KOPT-K1 (cell line): ENCODE measurements at regions not wholly inside any gene's neighbourhood (a gene's known extent, or its start where the extent isn't known, plus 50 kb on each side); places are given as distances from the start of the nearest gene placed in this dataset.

ENCODE experiments used
- H3K27ac ChIP-seq: fragments of 200-600 bp; sonication (generic); 2 replicates; pipeline ENCODE4 v1.5.1; 2016; ENCODE audit warnings: antibody characterized with exemption, mild to moderate bottlenecking, low read depth, low read length; ENCODE audit not compliant: poor library complexity, severe bottlenecking
- H3K36me3 ChIP-seq: fragments of 200-600 bp; sonication (generic); 2 replicates; pipeline ENCODE4 v1.5.1; 2017; ENCODE audit warnings: antibody characterized with exemption, mild to moderate bottlenecking, low read length, moderate library complexity; ENCODE audit not compliant: insufficient read depth
- H3K9me3 ChIP-seq: fragments of 200-600 bp; sonication (generic); 2 replicates; pipeline ENCODE4 v1.5.1; 2017; ENCODE audit warnings: antibody characterized with exemption, low read length, mild to moderate bottlenecking; ENCODE audit not compliant: insufficient read depth, poor library complexity, severe bottlenecking

- Histone ChIP-seq H3K9me3 (no peaks in the 10 kb centered on the region), H3K36me3 (no peaks in the 10 kb centered on the region), H3K27ac (no peak overlapping the region)
Measured at GRCh38 chr2:223404616-223405015, 197.5 kb downstream of the SCG2 start.

GRCh38 chr2:223414646-223415045, 187.5 kb downstream of the SCG2 start:
- Histone ChIP-seq H3K9me3 (no peaks in the 10 kb centered on the region), H3K27ac (no peak overlapping the region), H3K36me3 (no peaks in the 10 kb centered on the region)

- H3K27ac ChIP-seq: no peak overlapping the region
Measured at GRCh38 chr2:223415071-223415470, 187.1 kb downstream of the SCG2 start.

GRCh38 chr2:223416815-223417610, 185.1 kb downstream of the SCG2 start:
- Histone ChIP-seq H3K27ac (no peak overlapping the region), H3K36me3 (no peaks in the 10 kb centered on the region), H3K9me3 (no peaks in the 10 kb centered on the region)

More at GRCh38 chr2:223415071-223415470, 187.1 kb downstream of the SCG2 start:
- H3K9me3 ChIP-seq: no peaks in the 10 kb centered on the region
- no peaks in the 10 kb centered on the region for H3K36me3 ChIP-seq

- H3K9me3 ChIP-seq: no peaks in the 10 kb centered on the region
Measured at GRCh38 chr2:223418131-223418530, 184.0 kb downstream of the SCG2 start.

GRCh38 chr2:223418604-223419199, 183.5 kb downstream of the SCG2 start:
- H3K36me3 ChIP-seq: no peaks in the 10 kb centered on the region

More at GRCh38 chr2:223418131-223418530, 184.0 kb downstream of the SCG2 start:
- Histone ChIP-seq H3K36me3 (no peaks in the 10 kb centered on the region), H3K27ac (no peak overlapping the region)

GRCh38 chr2:223420048-223420447, 182.1 kb downstream of the SCG2 start:
- no peaks in the 10 kb centered on the region for H3K36me3 ChIP-seq
- H3K27ac ChIP-seq: no peak overlapping the region
- H3K9me3 ChIP-seq: no peaks in the 10 kb centered on the region

More at GRCh38 chr2:223418604-223419199, 183.5 kb downstream of the SCG2 start:
- H3K27ac ChIP-seq: no peak overlapping the region
- no peaks in the 10 kb centered on the region for H3K9me3 ChIP-seq

- H3K9me3 ChIP-seq: no peaks in the 10 kb centered on the region
Measured at GRCh38 chr2:223431479-223431878, 170.7 kb downstream of the SCG2 start.

GRCh38 chr2:223433461-223433860, 168.7 kb downstream of the SCG2 start:
- Histone ChIP-seq H3K27ac (no peak overlapping the region), H3K36me3 (no peaks in the 10 kb centered on the region), H3K9me3 (no peaks in the 10 kb centered on the region)

More at GRCh38 chr2:223431479-223431878, 170.7 kb downstream of the SCG2 start:
- H3K27ac ChIP-seq: no peak overlapping the region
- H3K36me3 ChIP-seq: no peaks in the 10 kb centered on the region

GRCh38 chr2:223437788-223438187, 164.4 kb downstream of the SCG2 start:
- Histone ChIP-seq H3K27ac (no peak overlapping the region), H3K9me3 (no peaks in the 10 kb centered on the region), H3K36me3 (no peaks in the 10 kb centered on the region)

GRCh38 chr2:223439184-223439583, 163.0 kb downstream of the SCG2 start:
- H3K9me3 ChIP-seq: no peaks in the 10 kb centered on the region
- no peak overlapping the region for H3K27ac ChIP-seq
- H3K36me3 ChIP-seq: no peaks in the 10 kb centered on the region

- no peaks in the 10 kb centered on the region for H3K9me3 ChIP-seq
- H3K27ac ChIP-seq: no peak overlapping the region
- no peaks in the 10 kb centered on the region for H3K36me3 ChIP-seq
Measured at GRCh38 chr2:223439786-223440185, 162.4 kb downstream of the SCG2 start.

GRCh38 chr2:223442847-223443246, 159.3 kb downstream of the SCG2 start:
- Histone ChIP-seq H3K27ac (no peak overlapping the region), H3K9me3 (no peaks in the 10 kb centered on the region), H3K36me3 (no peaks in the 10 kb centered on the region)

GRCh38 chr2:223450246-223450645, 151.9 kb downstream of the SCG2 start:
- H3K36me3 ChIP-seq: no peaks in the 10 kb centered on the region
- no peaks in the 10 kb centered on the region for H3K9me3 ChIP-seq
- no peak overlapping the region for H3K27ac ChIP-seq

GRCh38 chr2:223457301-223457700, 144.9 kb downstream of the SCG2 start:
- Histone ChIP-seq H3K36me3 (no peaks in the 10 kb centered on the region), H3K9me3 (no peaks in the 10 kb centered on the region), H3K27ac (no peak overlapping the region)
